NCI-H2107 (cell line): ENCODE measurements at regions not wholly inside any gene's neighbourhood (a gene's known extent, or its start where the extent isn't known, plus 50 kb on each side); places are given as distances from the start of the nearest gene placed in this dataset.

Source experiments
- DNase-seq: peaks from one replicate; lab custom pipeline; 2025; lab: John Stamatoyannopoulos, UW

- no peak for DNase-seq
Measured at GRCh38 chr5:96072138-96072790, 110.6 kb upstream of the ELL2 start.

- no peak for DNase-seq
Measured at GRCh38 chr5:96070622-96071225, 109.1 kb upstream of the ELL2 start.

- no peak for DNase-seq
Measured at GRCh38 chr5:96067894-96068614, 106.4 kb upstream of the ELL2 start.

GRCh38 chr5:96067251-96067650 lies 105.6 kb upstream of the ELL2 start:
- no peak for DNase-seq

GRCh38 chr5:96066386-96066719 lies 104.7 kb upstream of the ELL2 start:
- DNase-seq, result no peak

- no peak for DNase-seq
Measured at GRCh38 chr5:96065685-96066385, 104.2 kb upstream of the ELL2 start.

GRCh38 chr5:96064877-96065276 lies 103.2 kb upstream of the ELL2 start:
- DNase-seq, result no peak

- no peak for DNase-seq
Measured at GRCh38 chr5:96062836-96063235, 101.2 kb upstream of the ELL2 start.

GRCh38 chr5:96058084-96058483 lies 96.4 kb upstream of the ELL2 start:
- no peak for DNase-seq

- DNase-seq, result no peak
Measured at GRCh38 chr5:96054311-96055030, 92.8 kb upstream of the ELL2 start.

- no peak for DNase-seq
Measured at GRCh38 chr5:96053063-96053735, 91.5 kb upstream of the ELL2 start.

GRCh38 chr5:96052374-96052773 lies 90.7 kb upstream of the ELL2 start:
- no peak for DNase-seq

GRCh38 chr5:96051401-96051830 lies 89.8 kb upstream of the ELL2 start:
- DNase-seq, result no peak

GRCh38 chr5:96050273-96050880 lies 88.7 kb upstream of the ELL2 start:
- no peak for DNase-seq

GRCh38 chr5:96049398-96050272 lies 88.0 kb upstream of the ELL2 start:
- DNase-seq, result no peak

- DNase-seq, result no peak
Measured at GRCh38 chr5:96048763-96049162, 87.1 kb upstream of the ELL2 start.

- no peak for DNase-seq
Measured at GRCh38 chr5:96045888-96046287, 84.2 kb upstream of the ELL2 start.

- no peak for DNase-seq
Measured at GRCh38 chr5:96043446-96043845, 81.8 kb upstream of the ELL2 start.

- no peak for DNase-seq
Measured at GRCh38 chr5:96037128-96037527, 75.5 kb upstream of the ELL2 start.

- no peak for DNase-seq
Measured at GRCh38 chr5:96036301-96036700, 74.7 kb upstream of the ELL2 start.
